H1 (cell line): ENCODE measurements at regions not wholly inside any gene's neighbourhood (a gene's known extent, or its start where the extent isn't known, plus 50 kb on each side); places are given as distances from the start of the nearest gene placed in this dataset.

Experiments used
- CBX5 ChIP-seq: fragments of 300-800, 300-1000 bp; sonication (generic); IDR thresholded peaks from 2 replicates; pipeline ENCODE4 v1.7.1; 2016; ENCODE audit warnings: antibody characterized with exemption, low read length, low read depth
- EGR1 ChIP-seq: IDR thresholded peaks from 2 replicates; pipeline ENCODE4 v1.6.1; 2011; ENCODE audit warnings: low read depth, low read length, borderline replicate concordance
- EP300 ChIP-seq, 2 experiments: IDR thresholded peaks; 1 replicate in 1 of 2; 2 replicates in 1 of 2; pipeline ENCODE4 v1.6.1; 2011 to 2012; ENCODE audit warnings: low read depth in 2 of 2, low read length in 2 of 2, mild to moderate bottlenecking in 2 of 2, borderline replicate concordance in 1 of 2, inconsistent platforms in 1 of 2, moderate library complexity in 1 of 2
- JUN ChIP-seq: IDR thresholded peaks from 2 replicates; pipeline ENCODE4 v1.6.1; 2011; ENCODE audit warnings: low read depth, mild to moderate bottlenecking, improper control_type of control experiment, low read length
- NRF1 ChIP-seq: IDR thresholded peaks from 2 replicates; pipeline ENCODE4 v1.6.1; 2011; ENCODE audit warnings: mild to moderate bottlenecking, low read depth, low read length, improper control_type of control experiment
- POLR2A ChIP-seq, 2 experiments: IDR thresholded peaks; 1 replicate in 1 of 2; 2 replicates in 1 of 2; pipeline ENCODE4 v1.6.1; 2011; ENCODE audit warnings: low read depth in 2 of 2, low read length in 2 of 2, mild to moderate bottlenecking in 2 of 2; ENCODE audit errors: control extremely low read depth in 1 of 2
- POLR2AphosphoS5 ChIP-seq: IDR thresholded peaks from 2 replicates; pipeline ENCODE4 v1.6.1; 2011; ENCODE audit warnings: low read depth, low read length
- RAD21 ChIP-seq, 2 experiments: IDR thresholded peaks in 1 of 2; conservative IDR thresholded peaks in 1 of 2; 2 replicates each; pipeline ENCODE4 v1.6.1; 2011; ENCODE audit warnings: low read depth in 2 of 2, low read length in 2 of 2, improper control_type of control experiment in 1 of 2, inconsistent platforms in 1 of 2, mild to moderate bottlenecking in 1 of 2, moderate library complexity in 1 of 2
- RNF2 ChIP-seq: fragments of 200-900, 300-1000 bp; sonication (generic); IDR thresholded peaks from 2 replicates; pipeline ENCODE4 v1.7.1; 2016; ENCODE audit warnings: borderline replicate concordance, low read depth, mild to moderate bottlenecking, antibody characterized with exemption, low read length; ENCODE audit not compliant: poor library complexity, severe bottlenecking; ENCODE audit errors: missing control alignments
- SIN3A ChIP-seq, 2 experiments: IDR thresholded peaks in 1 of 2; conservative IDR thresholded peaks in 1 of 2; 2 replicates each; pipeline ENCODE4 v1.6.1; 2011 to 2012; ENCODE audit warnings: low read length in 2 of 2, improper control_type of control experiment in 1 of 2, low read depth in 1 of 2, mild to moderate bottlenecking in 1 of 2
- TAF1 ChIP-seq: IDR thresholded peaks from 2 replicates; pipeline ENCODE4 v1.6.1; 2011; ENCODE audit warnings: mild to moderate bottlenecking, low read depth, low read length
- TF ChIP-seq, protein P1 (sequence below), 3 experiments: IDR thresholded peaks; 1 replicate in 2 of 3; 2 replicates in 1 of 3; pipeline versions ENCODE4 v1.5.1 to v1.6.1; 2011; ENCODE audit warnings: low read length in 3 of 3, mild to moderate bottlenecking in 3 of 3, inconsistent platforms in 2 of 3, low read depth in 1 of 3, moderate library complexity in 1 of 3; ENCODE audit not compliant: insufficient read depth in 1 of 3; ENCODE audit errors: control extremely low read depth in 1 of 3

DNA sequence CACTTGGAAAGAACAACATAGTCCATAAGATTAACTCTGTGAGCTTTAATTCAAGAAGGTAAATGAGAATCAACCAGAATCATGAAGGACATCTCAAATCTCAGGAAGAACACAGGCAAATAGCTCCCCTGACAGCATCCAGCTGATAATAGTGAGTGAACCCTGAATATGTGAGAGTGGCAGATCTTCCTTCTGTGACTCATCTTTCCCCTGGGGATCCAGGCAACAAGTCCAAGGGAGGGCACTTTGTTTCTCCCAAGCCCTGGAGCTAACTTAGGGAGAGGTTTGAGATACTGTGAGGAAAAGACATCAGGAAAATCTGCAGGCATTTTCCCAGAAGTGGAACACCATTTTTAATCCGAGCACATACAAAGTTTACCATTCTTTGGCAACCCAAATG is 763.9 kb upstream of the MGAT4C start:
- TF ChIP-seq EP300 (IDR thresholded peaks at IDR 0.05; ENCODE audit: borderline replicate concordance in 1 of 2, low read depth in 2 of 2, low read length in 2 of 2), result no peak
- TF ChIP-seq, protein P1, sequence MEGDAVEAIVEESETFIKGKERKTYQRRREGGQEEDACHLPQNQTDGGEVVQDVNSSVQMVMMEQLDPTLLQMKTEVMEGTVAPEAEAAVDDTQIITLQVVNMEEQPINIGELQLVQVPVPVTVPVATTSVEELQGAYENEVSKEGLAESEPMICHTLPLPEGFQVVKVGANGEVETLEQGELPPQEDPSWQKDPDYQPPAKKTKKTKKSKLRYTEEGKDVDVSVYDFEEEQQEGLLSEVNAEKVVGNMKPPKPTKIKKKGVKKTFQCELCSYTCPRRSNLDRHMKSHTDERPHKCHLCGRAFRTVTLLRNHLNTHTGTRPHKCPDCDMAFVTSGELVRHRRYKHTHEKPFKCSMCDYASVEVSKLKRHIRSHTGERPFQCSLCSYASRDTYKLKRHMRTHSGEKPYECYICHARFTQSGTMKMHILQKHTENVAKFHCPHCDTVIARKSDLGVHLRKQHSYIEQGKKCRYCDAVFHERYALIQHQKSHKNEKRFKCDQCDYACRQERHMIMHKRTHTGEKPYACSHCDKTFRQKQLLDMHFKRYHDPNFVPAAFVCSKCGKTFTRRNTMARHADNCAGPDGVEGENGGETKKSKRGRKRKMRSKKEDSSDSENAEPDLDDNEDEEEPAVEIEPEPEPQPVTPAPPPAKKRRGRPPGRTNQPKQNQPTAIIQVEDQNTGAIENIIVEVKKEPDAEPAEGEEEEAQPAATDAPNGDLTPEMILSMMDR (IDR thresholded peaks at IDR 0.05; ENCODE audit: control extremely low read depth in 1 of 3, insufficient read depth in 1 of 3, low read depth in 1 of 3, low read length in 3 of 3), result no peak
- no peak for TF ChIP-seq TAF1
- no peak for TF ChIP-seq RNF2
- TF ChIP-seq CBX5, result no peak
- TF ChIP-seq POLR2AphosphoS5, result no peak
- TF ChIP-seq NRF1, result no peak
- no peak for TF ChIP-seq RAD21 (IDR thresholded peaks at IDR 0.05 in 1 of 2, conservative IDR thresholded peaks at IDR 0.05 in 1 of 2; ENCODE audit: low read depth in 2 of 2, low read length in 2 of 2)
- TF ChIP-seq EGR1, result no peak
- no peak for TF ChIP-seq JUN
- no peak for TF ChIP-seq SIN3A (conservative IDR thresholded peaks at IDR 0.05 in 1 of 2, IDR thresholded peaks at IDR 0.05 in 1 of 2; ENCODE audit: low read depth in 1 of 2, low read length in 2 of 2)
- no peak for TF ChIP-seq POLR2A (IDR thresholded peaks at IDR 0.05; ENCODE audit: control extremely low read depth in 1 of 2, low read depth in 2 of 2, low read length in 2 of 2)
